ENCODE measurements at regions not wholly inside any gene's neighbourhood (a gene's known extent, or its start where the extent isn't known, plus 50 kb on each side); places are given as distances from the start of the nearest gene placed in this dataset.

- no peak for DNase-seq (ENCODE audit: low spot score)
- no peak for FAIRE-seq
Measured at GRCh38 chr18:53755914-53756609, 468.4 kb downstream of the MBD2 start.

DNA sequence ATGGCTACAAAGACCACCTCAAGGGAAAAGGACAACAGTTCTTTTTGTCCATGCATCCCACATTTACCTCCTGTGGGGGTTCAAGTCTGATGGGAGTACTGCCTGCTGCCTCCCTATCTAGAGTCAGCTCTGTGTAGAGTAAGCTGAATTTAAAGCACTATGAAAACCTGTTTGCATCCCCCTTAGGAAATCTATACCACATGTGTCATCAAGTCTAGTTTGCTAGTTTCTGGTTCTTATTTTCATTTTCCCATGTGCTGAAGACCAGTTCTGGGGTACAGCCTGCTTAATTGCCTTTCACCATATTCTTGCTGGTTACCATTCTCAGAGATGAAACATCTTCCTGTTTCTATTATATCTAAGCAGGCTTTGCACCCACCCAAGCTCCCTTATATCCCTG is 470.3 kb downstream of the MBD2 start:
- FAIRE-seq (no peak), DNase-seq (ENCODE audit: low spot score) (no peak)

DNA sequence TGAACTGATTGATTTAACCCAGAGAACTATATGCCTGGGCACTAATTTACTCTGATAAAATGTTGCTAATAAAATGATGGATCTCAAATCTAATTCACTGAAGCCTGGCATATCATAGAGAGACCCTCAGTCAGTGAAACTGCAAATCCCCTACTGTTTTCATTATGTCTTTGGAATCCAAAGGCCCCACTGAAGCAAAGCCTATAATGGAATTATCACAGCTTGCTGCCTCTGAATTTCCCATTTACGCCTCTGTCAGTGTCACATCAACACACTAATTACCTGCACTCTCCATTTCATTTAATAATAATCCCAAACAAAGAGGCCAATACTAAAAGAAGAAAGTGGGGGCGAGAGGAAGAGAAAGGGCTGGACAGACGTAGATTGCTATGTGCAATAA is 470.9 kb downstream of the MBD2 start:
- DNase-seq (ENCODE audit: low spot score): no peak
- no peak for FAIRE-seq

GRCh38 chr18:53752781-53753367 is 471.6 kb downstream of the MBD2 start:
- DNase-seq (ENCODE audit: low spot score): no peak
- no peak for FAIRE-seq

DNA sequence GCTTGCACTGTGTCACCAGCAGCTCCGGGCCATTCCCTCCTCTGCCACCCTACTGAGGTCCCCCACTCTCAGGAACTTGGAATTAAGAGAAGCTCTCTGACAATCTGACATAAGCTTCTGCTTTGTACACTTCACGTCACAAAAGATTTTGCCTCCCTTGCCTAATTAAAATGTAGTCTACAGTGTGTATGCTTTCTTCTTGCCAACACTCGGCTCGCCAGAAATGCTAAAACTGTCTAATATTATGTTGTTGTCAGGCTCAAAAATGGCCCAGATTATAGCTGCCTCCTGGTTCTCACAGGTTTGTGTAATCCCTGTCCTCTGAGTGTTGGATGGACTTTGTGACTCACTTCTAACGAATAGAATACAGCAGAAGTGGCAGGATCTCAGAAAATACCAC is 474.7 kb downstream of the MBD2 start:
- DNase-seq (ENCODE audit: low spot score) (no peak), FAIRE-seq (no peak)

DNA sequence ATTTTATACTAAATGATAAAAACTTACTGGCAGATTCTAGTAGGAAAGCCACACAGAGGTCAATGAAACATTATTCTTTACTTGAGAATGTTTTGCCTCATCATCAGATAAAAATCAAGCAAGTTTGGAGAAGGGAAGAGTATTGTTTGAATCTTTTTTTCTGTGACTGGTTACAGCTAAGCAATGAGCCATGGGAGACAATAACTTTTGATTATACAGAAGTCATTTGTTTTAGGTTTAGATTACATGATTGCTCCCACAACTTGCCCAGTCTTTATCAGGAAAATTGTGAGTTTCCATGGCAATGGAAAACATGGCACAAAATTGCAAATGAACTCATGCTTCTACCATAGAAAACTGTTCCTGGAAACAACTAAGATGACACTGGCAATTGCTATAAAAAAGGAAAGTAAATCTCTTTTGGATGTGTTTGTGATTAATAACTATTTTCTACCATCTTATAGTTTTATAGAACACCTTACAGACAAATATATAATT is 476.8 kb downstream of the MBD2 start:
- FAIRE-seq (no peak), DNase-seq (ENCODE audit: low spot score) (no peak)

- FAIRE-seq (no peak), DNase-seq (ENCODE audit: low spot score) (no peak)
Measured at GRCh38 chr18:53747210-53747609, 477.3 kb downstream of the MBD2 start.

DNA sequence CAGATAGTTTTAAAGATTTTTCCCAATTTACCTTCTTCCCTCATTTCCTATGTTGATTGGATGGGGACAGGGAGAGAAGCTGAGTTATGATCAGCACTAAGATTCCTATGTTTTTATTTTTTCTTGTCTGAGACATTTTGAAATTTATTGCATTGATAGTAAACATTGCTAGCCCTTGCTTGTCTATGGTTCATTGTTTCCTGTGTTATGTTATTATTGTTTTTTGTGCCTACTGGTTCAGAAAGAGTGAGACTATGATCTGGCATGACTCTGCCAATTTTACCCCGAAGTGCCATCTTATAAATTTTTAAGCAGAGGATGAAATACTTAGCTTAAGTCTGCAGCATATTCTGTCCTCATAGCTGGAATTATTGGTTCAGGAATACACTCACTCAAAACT is 478.5 kb downstream of the MBD2 start:
- no peak for FAIRE-seq
- no peak for DNase-seq (ENCODE audit: low spot score)

- DNase-seq (ENCODE audit: low spot score) (peak; percentile 77), FAIRE-seq (peak; percentile 71)
Measured at GRCh38 chr18:53745224-53745967, 479.1 kb downstream of the MBD2 start.

DNA sequence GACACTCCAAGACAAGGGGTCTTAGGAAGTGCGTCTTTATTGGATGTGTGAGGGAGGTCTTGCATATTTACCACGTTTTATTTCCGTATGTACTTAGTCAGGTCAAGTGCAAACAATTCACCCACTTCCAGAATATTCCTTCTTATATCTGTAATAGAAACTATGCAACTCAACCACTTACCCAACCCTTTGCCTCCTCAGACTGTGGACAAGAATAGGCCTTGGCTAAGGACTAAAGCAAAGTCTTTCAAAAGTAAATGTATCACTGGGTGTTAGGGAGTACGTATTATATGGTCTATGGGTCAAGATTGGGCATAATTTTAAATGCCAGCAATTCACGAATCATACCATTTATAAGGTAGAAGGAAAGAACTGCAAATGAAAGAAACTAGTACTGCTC is 484.8 kb downstream of the MBD2 start:
- FAIRE-seq: no peak
- DNase-seq (ENCODE audit: low spot score): no peak

DNA sequence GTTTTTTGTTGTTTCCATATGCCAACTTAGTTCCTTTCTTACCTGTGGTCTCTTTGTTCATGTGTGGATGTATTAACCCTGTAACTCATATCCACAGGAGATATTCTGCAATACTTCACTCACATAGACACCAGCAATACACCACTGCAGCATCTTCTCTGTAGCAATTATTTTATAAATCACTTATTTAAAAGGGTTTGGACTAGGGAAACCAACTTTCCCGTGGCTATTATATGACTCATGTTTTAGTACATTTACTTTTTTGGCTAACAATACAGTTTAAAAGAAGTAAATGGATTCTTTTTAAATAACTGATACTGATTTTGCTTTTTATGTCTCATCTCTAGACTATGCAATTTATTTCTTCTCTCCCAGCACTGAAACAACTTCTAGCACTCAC is 488.9 kb downstream of the MBD2 start:
- peak; percentile 85 for FAIRE-seq
- DNase-seq (ENCODE audit: low spot score): peak; percentile 6

- FAIRE-seq (no peak), DNase-seq (ENCODE audit: low spot score) (no peak)
Measured at GRCh38 chr18:53715243-53715853, 509.1 kb downstream of the MBD2 start.

DNA sequence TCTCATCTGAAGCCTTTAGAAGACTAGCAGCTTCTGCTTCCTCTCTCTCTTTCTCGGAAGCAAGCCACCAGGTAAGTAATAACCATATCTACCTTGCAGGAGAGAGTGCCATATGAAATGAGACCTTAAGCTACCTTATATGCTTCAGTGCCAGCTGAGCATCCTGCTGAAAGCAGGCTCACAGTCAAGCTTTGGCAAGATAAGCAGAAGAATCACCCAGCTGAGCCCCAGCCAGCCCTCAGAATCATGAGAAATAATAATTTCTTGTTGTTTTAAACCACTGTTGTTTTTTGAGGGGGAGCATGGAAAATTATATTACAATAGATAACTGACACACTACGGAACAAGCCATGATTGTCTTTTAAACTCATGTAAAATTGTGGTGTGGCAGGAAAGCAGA is 514.4 kb downstream of the MBD2 start:
- FAIRE-seq (no peak), DNase-seq (ENCODE audit: low spot score) (no peak)

DNA sequence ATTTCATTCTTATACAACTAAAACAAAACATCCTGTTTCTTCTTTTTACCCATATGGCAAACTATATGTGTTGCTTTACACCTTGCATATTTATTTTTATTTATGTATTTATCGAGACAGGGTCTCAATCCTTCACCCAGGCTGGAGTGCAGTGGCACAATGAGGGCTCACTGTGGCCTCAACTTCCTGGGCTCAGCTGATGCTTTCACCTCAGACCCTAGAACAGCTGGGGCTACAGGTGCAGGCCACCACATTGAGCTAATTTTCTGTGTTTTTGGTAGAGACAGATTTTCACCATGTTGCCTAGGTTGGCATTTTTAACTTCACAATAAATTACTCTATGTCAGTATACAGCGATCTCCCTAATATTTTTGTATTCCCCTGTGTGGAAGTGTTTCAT is 522.0 kb downstream of the MBD2 start:
- no peak for FAIRE-seq
- DNase-seq (ENCODE audit: low spot score): no peak

DNA sequence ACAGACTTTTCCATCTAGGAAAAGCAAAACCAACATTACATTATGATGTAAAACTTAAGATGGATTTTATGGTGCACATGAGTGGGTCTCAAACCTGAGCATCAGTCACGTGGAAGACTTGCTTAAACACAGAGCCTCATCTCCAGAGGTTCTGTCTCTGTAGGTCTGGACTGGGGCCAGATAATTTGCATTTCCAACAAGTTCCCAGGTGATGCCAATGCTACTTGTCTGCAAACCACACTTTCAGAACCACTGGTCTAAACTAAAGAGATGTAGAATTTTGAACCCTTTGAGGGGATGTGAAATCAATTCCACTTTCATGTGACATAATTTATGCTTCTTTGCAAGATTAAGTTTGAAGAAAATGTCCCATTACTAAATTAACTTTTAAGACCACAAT is 522.8 kb downstream of the MBD2 start:
- DNase-seq (ENCODE audit: low spot score) (no peak), FAIRE-seq (no peak)

DNA sequence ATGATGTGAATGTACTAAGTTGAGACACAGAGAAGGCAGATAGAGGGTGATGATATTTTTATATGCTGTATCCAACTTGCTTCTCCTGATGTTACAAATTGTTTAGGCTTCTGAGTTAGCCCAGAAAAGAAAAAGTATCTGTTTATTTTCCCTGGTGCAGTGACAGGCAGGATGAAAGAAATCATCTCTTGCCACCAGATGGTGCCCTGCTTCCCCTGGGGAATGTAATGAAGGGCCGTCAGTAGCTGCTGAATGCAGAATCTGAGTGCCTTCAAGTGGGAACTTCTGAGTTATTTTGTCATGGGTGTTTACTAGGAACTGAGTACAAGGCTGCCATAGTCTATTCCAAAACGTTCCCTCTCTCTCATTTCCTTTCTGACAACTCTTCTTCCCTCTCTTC is 525.6 kb downstream of the MBD2 start:
- DNase-seq (ENCODE audit: low spot score): no peak
- FAIRE-seq: peak; percentile 2

DNA sequence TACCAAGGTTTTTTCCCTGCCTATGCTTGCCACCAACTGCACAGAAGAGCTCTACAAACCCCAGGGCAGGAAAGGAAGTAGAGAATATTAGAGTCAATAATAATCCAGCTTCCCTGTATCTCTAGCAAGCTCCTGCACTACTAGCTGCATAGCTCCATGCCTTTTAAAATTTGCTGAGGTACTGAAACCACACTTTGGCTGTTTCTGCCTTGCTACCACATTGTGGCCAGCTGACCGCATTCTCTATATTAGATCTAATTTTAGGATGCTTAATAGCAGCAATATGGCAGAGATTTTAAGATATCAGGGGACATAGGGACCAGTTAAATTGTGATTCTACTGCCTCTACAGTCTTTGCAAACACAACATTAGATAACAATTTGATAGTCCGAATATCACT is 534.6 kb downstream of the MBD2 start:
- DNase-seq (ENCODE audit: low spot score) (no peak), FAIRE-seq (no peak)

DNA sequence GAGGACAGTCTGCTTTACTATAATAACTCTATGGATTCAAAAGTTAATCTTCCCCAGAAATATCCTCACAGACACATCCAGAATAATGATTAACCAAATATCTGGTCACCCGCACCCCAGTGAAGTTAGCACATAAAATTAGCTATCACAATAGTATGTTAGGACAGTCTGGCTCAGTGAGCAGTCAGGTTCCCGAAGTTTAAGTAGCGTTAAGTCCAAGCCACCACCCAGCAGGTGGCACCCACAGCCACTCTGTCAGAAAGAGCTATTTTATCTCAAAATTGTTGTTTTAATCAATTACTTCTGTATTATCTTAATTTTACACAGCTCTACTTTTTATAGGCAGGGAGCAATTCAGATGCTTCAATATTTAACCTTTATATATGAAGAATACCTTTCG is 537.5 kb downstream of the MBD2 start:
- no peak for FAIRE-seq
- no peak for DNase-seq (ENCODE audit: low spot score)

GRCh38 chr18:53682796-53683195 is 541.7 kb downstream of the MBD2 start:
- FAIRE-seq (no peak), DNase-seq (ENCODE audit: low spot score) (no peak)

DNA sequence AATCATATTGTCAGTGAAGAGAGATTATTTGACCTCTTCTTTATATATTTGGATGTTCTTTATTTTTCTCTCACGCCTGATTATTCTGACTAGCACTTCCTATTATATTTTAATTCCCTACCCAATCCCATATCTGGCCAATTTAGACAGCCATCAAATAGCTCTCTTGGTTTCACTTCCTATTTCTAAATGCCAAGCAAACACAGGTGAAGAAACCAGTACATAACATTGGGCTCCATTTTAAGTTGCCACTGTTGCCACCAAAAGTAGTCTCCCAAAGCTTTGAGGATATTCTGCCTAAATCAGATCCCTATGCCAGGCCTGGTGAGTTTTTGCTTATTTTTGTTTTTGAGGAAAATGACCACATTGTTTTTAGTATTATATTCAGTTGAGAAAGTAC is 547.0 kb downstream of the MBD2 start:
- DNase-seq (ENCODE audit: low spot score): no peak
- no peak for FAIRE-seq

- DNase-seq (ENCODE audit: low spot score): no peak
- no peak for FAIRE-seq
Measured at GRCh38 chr18:53665701-53666100, 558.8 kb downstream of the MBD2 start.

- no peak for FAIRE-seq
- DNase-seq (ENCODE audit: low spot score): no peak
Measured at GRCh38 chr18:53664575-53664974, 559.9 kb downstream of the MBD2 start.
